PC-3 (cell line): ENCODE measurements at regions not wholly inside any gene's neighbourhood (a gene's known extent, or its start where the extent isn't known, plus 50 kb on each side); places are given as distances from the start of the nearest gene placed in this dataset.

Experiments
- CTCF ChIP-seq: fragments of 300-600 bp; sonication (generic); conservative IDR thresholded peaks from 2 replicates; pipeline ENCODE4 v1.5.1; 2017; ENCODE audit warnings: antibody characterized with exemption, low read depth, mild to moderate bottlenecking, low read length
- EZH2 ChIP-seq: fragments of 300-600 bp; sonication (generic); IDR thresholded peaks from one replicate; pipeline ENCODE4 v1.6.1; 2017; ENCODE audit warnings: antibody characterized with exemption, mild to moderate bottlenecking, low read length; ENCODE audit not compliant: unreplicated experiment
- EZH2phosphoT487 ChIP-seq: fragments of 300-600 bp; sonication (generic); IDR thresholded peaks from 2 replicates; pipeline ENCODE4 v1.6.1; 2018; ENCODE audit warnings: mild to moderate bottlenecking, antibody characterized with exemption, low read length, borderline replicate concordance

GRCh38 chr18:67926929-67927864, 410.7 kb upstream of the DSEL start:
- no peak for TF ChIP-seq CTCF
- TF ChIP-seq EZH2 = no peak
- no peak for TF ChIP-seq EZH2phosphoT487
